BE2C (cell line): ENCODE measurements at regions not wholly inside any gene's neighbourhood (a gene's known extent, or its start where the extent isn't known, plus 50 kb on each side); places are given as distances from the start of the nearest gene placed in this dataset.
"Not testable (repeated sequence)": the region's sequence is repeated elsewhere in the genome, so short reads cannot be mapped to it uniquely, and the experiment has no call there.

Experiments used
- DNase-seq: peaks from one replicate; pipeline ENCODE4 v3.0.0-alpha.2; 2020
- H3K27me3 ChIP-seq: fragments of 250-450 bp; sonication (Bioruptor Pico); 2 replicates; pipeline ENCODE4 v1.5.1; 2020; ENCODE audit warnings: mild to moderate bottlenecking
- H3K36me3 ChIP-seq: fragments of 250-450 bp; sonication (Bioruptor Pico); 2 replicates; pipeline ENCODE4 v1.5.1; 2020; ENCODE audit warnings: mild to moderate bottlenecking
- H3K4me1 ChIP-seq: fragments of 250-450 bp; sonication (Bioruptor Pico); 2 replicates; pipeline ENCODE4 v1.5.1; 2020
- H3K4me3 ChIP-seq: 2 replicates; pipeline ENCODE4 v1.5.1; 2011; ENCODE audit warnings: low read depth, low read length
- H3K9me3 ChIP-seq: fragments of 250-450 bp; sonication (Bioruptor Pico); 2 replicates; pipeline ENCODE4 v1.5.1; 2020
- TF ChIP-seq, protein P1 (sequence below): IDR thresholded peaks from 2 replicates; pipeline ENCODE4 v1.5.1; 2012; ENCODE audit warnings: mild to moderate bottlenecking, low read depth, low read length

GRCh38 chr6:3970097-3970496 lies 108.8 kb downstream of the FAM217A start:
- H3K4me1 ChIP-seq: no peaks in the 10 kb centered on the region
- TF ChIP-seq, protein P1, sequence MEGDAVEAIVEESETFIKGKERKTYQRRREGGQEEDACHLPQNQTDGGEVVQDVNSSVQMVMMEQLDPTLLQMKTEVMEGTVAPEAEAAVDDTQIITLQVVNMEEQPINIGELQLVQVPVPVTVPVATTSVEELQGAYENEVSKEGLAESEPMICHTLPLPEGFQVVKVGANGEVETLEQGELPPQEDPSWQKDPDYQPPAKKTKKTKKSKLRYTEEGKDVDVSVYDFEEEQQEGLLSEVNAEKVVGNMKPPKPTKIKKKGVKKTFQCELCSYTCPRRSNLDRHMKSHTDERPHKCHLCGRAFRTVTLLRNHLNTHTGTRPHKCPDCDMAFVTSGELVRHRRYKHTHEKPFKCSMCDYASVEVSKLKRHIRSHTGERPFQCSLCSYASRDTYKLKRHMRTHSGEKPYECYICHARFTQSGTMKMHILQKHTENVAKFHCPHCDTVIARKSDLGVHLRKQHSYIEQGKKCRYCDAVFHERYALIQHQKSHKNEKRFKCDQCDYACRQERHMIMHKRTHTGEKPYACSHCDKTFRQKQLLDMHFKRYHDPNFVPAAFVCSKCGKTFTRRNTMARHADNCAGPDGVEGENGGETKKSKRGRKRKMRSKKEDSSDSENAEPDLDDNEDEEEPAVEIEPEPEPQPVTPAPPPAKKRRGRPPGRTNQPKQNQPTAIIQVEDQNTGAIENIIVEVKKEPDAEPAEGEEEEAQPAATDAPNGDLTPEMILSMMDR: no peak
- no peaks in the 10 kb centered on the region for H3K36me3 ChIP-seq
- DNase-seq: no peak
- no peak overlapping the region for H3K4me3 ChIP-seq
- no peaks in the 10 kb centered on the region for H3K9me3 ChIP-seq
- peaks cover 3% of the 10 kb centered on the region; the same call in 1 of the 2 replicates for H3K27me3 ChIP-seq

DNA sequence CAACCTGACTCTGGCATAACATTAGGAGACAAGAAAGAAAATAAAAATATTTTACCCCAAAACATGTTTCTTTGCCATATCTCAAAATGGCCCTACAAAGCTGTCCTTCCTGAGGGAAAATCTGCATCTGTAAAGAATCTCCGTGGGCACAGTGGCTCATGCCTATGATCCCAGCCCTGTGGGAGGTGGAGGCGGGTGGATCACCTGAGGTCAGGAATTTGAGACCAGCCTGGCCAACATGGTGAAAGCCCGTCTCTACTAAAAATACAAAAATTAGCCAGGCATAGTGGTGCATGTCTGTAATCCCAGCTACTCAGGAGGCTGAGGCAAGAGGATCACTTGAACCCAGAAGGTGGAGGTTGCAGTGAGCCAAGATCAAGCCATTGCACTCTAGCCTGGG lies 105.8 kb downstream of the FAM217A start:
- H3K4me1 ChIP-seq, H3K9me3 ChIP-seq, H3K27me3 ChIP-seq, DNase-seq, H3K36me3 ChIP-seq, H3K4me3 ChIP-seq: not testable (repeated sequence)

DNA sequence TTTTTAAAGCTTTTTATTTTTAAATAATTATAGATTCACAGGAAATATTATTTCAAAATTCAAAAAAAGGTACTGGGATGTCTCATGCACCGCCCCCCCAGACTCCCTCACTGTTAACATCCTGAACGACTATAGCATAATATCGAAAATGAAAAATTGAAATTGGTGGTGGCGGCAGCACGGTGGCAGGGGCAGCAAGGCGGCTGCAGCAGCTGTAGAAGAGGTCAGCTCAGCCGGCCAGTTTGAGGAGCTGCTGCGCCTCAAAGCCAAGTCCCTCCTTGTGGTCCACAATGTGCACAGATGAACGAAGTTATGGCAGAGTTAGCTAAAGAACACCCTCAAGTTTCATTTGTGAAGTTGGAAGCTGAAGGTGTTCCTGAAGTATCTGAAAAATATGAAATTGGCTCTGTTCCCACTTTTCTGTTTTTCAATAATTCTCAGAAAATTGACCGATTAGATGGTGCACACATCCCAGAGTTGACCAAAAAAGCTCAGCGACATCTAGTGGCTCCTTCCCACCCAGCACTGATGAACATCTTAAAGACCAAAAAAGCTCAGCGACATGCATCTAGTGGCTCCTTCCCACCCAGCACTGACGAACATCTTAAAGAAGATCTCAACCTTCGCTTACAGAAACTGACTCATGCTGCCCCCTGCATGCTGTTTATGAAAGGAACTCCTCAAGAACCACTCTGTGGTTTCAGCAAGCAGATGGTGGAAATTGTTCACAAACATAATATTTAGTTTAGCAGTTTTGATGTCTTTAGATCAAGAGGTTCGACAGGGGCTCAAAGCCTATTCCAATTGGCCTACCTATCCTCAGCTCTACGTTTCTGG lies 100.8 kb downstream of the FAM217A start:
- H3K36me3 ChIP-seq: no peaks in the 10 kb centered on the region
- no peak for DNase-seq
- peaks cover 3% of the 10 kb centered on the region; the same call in 1 of the 2 replicates for H3K27me3 ChIP-seq
- no peaks in the 10 kb centered on the region; the same call in 1 of the 2 replicates for H3K9me3 ChIP-seq
- no peaks in the 10 kb centered on the region for H3K4me1 ChIP-seq
- H3K4me3 ChIP-seq: no peak overlapping the region
- TF ChIP-seq, protein P1: peak; percentile 58

DNA sequence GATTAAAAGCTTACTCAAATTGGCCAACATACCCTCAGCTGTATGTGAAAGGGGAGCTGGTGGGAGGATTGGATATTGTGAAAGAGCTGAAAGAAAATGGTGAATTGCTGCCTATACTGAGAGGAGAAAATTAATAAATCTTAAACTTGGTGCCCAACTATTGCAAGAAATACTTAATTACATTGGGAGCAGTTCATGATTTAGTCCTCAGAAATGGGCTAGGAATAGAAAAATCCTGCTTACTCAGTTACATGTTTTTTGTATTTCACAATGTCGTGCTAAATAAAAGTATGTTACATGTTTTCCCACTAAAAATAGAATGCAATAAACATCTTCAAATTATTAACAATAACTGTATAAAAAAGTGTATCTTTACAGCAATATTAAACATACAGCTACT lies 100.0 kb downstream of the FAM217A start:
- DNase-seq, H3K36me3 ChIP-seq, H3K4me3 ChIP-seq, H3K9me3 ChIP-seq, H3K27me3 ChIP-seq, H3K4me1 ChIP-seq: not testable (repeated sequence)

DNA sequence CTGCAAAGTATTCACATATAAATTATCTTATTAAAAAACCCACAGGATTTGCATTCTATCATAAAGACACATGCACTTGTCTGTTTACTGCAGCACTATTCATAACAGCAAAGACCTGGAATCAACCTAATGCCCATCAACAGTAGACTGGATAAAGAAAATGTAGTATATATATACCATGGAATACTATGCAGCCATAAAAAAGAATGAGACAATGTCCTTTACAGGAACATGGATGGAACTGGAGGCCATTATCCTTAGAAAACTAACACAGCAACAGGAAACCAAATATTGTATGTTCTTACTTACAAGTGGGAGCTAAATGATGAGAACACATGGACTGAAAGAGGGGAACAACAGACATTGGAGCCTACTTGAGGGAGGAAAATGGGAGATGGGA lies 97.0 kb downstream of the FAM217A start:
- Histone ChIP-seq H3K36me3 (no peaks in the 10 kb centered on the region), H3K27me3 (no peaks in the 10 kb centered on the region), H3K4me3 (no peak overlapping the region), H3K9me3 (no peaks in the 10 kb centered on the region; the same call in 1 of the 2 replicates), H3K4me1 (no peaks in the 10 kb centered on the region)
- TF ChIP-seq, protein P1: no peak
- DNase-seq: no peak

DNA sequence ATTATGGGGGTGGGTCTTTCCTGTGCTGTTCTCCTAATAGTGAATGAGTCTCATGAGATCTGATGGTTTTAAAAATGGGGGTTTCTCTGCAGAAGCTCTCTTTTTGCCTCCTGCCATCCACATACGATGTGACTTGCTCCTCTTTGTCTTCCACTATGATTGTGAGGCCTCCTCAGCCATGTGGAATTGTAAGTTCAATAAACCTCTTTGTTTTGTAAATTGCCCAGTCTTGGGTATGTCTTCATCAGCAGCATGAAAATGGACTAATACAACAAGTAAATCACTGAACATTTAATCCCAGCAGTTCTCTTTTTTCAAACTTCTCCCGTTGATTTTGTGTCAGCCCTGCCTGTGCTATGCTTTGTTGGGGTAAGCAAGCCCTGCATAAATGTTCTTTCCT lies 95.2 kb downstream of the FAM217A start:
- no peaks in the 10 kb centered on the region for H3K36me3 ChIP-seq
- H3K4me3 ChIP-seq: no peak overlapping the region
- TF ChIP-seq, protein P1: no peak
- H3K4me1 ChIP-seq: no peaks in the 10 kb centered on the region
- no peak for DNase-seq
- H3K9me3 ChIP-seq: no peaks in the 10 kb centered on the region; the same call in 1 of the 2 replicates
- H3K27me3 ChIP-seq: no peaks in the 10 kb centered on the region

GRCh38 chr6:3984494-3984893 lies 94.4 kb downstream of the FAM217A start:
- TF ChIP-seq, protein P1: no peak
- Histone ChIP-seq H3K9me3 (no peaks in the 10 kb centered on the region; the same call in 1 of the 2 replicates), H3K4me3 (no peak overlapping the region), H3K36me3 (no peaks in the 10 kb centered on the region), H3K4me1 (no peaks in the 10 kb centered on the region), H3K27me3 (no peaks in the 10 kb centered on the region)
- no peak for DNase-seq
